ENCODE measurements at regions not wholly inside any gene's neighbourhood (a gene's known extent, or its start where the extent isn't known, plus 50 kb on each side); places are given as distances from the start of the nearest gene placed in this dataset.

GRCh38 chr9:11335011-11335410 is 722.2 kb upstream of the PTPRD start:
- TF ChIP-seq EZH2 (IDR thresholded peaks at IDR 0.05; ENCODE audit: insufficient read depth, poor library complexity, severe bottlenecking) (no peak), EZH2phosphoT487 (IDR thresholded peaks at IDR 0.05; ENCODE audit: insufficient read depth, low read depth) (no peak)

Measured in GM23248 (cell line).